ENCODE measurements at regions not wholly inside any gene's neighbourhood (a gene's known extent, or its start where the extent isn't known, plus 50 kb on each side); places are given as distances from the start of the nearest gene placed in this dataset.

DNA sequence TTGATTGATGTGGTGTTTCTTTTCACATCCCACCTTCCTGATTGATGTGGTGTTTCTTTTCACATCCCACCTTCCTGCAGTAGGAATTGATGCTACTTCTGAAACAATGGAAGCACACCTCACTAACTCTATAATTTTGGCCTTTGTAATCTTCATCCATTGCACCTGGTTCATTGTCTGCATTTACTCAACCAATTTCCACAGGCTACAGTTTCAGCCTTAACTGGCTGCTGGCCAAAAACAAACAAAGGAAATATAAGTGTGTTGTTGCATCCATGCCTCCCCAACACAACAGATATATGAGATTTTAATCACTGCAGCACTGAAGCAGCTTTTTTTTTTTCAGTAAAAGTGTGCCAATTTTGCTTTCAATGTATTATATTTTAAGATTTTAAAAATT is 867.6 kb upstream of the PCDH7 start:
- TF ChIP-seq, protein P1, sequence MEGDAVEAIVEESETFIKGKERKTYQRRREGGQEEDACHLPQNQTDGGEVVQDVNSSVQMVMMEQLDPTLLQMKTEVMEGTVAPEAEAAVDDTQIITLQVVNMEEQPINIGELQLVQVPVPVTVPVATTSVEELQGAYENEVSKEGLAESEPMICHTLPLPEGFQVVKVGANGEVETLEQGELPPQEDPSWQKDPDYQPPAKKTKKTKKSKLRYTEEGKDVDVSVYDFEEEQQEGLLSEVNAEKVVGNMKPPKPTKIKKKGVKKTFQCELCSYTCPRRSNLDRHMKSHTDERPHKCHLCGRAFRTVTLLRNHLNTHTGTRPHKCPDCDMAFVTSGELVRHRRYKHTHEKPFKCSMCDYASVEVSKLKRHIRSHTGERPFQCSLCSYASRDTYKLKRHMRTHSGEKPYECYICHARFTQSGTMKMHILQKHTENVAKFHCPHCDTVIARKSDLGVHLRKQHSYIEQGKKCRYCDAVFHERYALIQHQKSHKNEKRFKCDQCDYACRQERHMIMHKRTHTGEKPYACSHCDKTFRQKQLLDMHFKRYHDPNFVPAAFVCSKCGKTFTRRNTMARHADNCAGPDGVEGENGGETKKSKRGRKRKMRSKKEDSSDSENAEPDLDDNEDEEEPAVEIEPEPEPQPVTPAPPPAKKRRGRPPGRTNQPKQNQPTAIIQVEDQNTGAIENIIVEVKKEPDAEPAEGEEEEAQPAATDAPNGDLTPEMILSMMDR (IDR thresholded peaks at IDR 0.05; ENCODE audit: insufficient read depth, low read depth, low read length, missing control alignments), result no peak
- DNase-seq (ENCODE audit: low read depth), result no peak

DNA sequence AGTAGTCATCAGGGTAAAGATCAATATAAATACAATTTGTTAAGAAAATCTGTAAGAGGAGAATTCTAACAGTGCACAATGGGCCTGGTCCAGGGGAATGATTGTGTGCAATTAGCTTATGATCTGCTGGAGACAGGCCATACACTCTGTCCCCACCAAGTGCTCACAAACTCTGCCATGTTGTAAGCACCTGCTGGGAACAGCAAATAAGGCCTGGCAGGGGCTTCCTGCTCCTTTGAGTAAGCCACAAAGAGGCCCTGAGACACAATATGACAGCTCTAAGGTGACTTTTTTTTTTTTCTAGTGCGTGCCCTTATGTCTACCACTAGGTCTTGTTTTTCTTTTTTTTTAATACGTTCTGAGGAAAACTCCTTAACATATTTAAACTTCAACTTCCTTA is 866.3 kb upstream of the PCDH7 start:
- no peak for DNase-seq (ENCODE audit: low read depth)
- no peak overlapping the region for H3K4me3 ChIP-seq (ENCODE audit: low read length)
- TF ChIP-seq, protein P1 (IDR thresholded peaks at IDR 0.05; ENCODE audit: insufficient read depth, low read depth, low read length, missing control alignments), result no peak

More for the DNA sequence above, 867.6 kb upstream of the PCDH7 start:
- no peak overlapping the region for H3K4me3 ChIP-seq (ENCODE audit: low read length)

DNA sequence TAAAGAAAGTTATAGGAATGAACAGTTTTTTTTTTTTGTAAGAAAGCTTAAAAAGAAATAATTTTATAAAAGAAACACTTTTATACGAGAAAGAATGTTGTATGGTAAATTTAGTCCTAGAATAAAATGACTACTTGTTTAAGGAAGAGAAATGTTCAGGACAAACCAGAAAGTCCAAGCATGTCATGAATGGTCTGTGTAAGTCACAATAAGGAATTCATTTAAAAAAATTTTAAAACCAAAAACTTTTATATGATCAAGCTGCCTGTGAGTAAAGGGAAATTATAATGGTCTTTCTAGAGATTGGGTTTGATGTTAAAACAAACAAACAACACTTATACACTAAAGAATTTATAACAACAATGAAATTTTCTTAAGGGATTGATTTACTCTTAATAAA is 858.9 kb upstream of the PCDH7 start:
- no peak for DNase-seq (ENCODE audit: low read depth)
- no peak overlapping the region for H3K4me3 ChIP-seq (ENCODE audit: low read length)
- TF ChIP-seq, protein P1 (IDR thresholded peaks at IDR 0.05; ENCODE audit: insufficient read depth, low read depth, low read length, missing control alignments), result no peak

DNA sequence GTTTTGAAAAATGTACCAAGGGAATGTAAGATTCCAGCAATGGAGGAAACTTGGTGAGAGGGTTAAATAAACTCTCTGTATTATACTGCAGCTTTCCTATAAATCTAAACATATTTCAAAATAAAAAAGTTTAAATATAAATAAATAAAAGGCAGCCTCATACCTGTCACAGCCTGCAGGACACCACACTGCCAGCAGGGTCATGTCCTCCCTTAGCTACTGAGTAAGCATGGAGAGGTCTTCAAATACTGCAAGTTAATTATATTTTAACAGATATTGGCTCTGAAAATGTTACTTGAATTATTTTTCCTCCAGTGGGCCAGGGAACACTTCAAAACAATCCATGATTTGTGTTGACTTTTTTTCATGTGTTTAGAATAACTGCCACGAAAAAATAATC is 852.8 kb upstream of the PCDH7 start:
- TF ChIP-seq, protein P1 (IDR thresholded peaks at IDR 0.05; ENCODE audit: insufficient read depth, low read depth, low read length, missing control alignments), result no peak
- H3K4me3 ChIP-seq (ENCODE audit: low read length), result no peak overlapping the region
- no peak for DNase-seq (ENCODE audit: low read depth)

DNA sequence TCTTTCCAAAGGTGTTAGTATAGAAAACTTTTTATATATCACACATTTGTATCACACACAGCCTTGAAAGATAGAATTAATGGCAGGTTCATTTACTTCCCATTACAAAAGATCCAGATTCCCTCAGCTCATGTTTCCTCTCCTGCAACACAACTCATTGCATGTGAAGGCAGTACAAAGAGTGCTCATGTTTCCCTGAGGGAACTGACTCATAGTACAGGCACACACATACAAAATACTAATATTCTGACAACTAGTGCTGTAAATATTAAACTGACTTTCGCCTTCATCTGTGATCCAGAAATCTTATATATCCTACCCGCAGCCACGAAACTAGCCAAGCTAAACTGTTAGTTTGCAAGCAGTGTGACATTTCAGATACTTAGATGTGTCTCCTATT is 819.8 kb upstream of the PCDH7 start:
- H3K4me3 ChIP-seq (ENCODE audit: low read length), result no peak overlapping the region
- TF ChIP-seq, protein P1 (IDR thresholded peaks at IDR 0.05; ENCODE audit: insufficient read depth, low read depth, low read length, missing control alignments), result no peak
- DNase-seq (ENCODE audit: low read depth), result peak; percentile 70

DNA sequence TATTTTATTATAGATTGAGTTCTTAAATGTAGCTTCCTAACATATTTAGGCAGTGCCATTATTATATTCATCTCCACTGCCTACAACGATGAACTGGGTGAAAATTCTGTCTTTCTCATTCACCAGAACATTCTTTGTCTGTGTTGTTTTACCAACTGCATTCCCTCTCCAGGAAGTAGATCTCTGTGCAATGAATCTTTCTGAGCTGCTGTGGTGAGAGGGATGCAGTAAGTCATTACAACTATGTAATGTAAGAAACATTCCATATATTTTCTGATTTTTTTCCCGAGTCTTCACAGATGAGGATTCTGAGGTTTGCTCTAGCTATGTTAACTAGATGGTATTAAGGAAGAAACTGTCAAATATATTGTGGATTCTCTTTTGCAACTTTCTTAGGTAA is 811.9 kb upstream of the PCDH7 start:
- no peak for DNase-seq (ENCODE audit: low read depth)
- TF ChIP-seq, protein P1 (IDR thresholded peaks at IDR 0.05; ENCODE audit: insufficient read depth, low read depth, low read length, missing control alignments), result no peak
- no peak overlapping the region for H3K4me3 ChIP-seq (ENCODE audit: low read length)

DNA sequence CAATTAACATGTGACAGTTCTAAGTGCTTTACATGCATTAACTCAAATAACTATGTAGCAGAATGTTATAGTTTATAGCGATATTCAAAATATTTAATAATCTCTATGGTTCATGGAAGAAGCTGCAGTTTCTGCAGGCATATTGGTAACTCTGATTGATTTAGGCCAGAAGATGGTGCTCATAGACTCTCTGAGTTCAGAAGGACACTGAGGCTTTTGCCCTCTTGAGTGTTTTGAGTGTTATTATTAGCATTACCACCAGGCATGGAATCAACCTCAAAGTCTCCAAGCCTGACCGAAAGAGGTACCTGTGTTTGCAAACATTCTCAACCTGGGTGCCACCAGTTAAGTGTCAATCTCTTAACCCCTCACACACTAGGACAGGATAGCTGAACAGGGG is 792.3 kb upstream of the PCDH7 start:
- no peak overlapping the region for H3K4me3 ChIP-seq (ENCODE audit: low read length)
- TF ChIP-seq, protein P1 (IDR thresholded peaks at IDR 0.05; ENCODE audit: insufficient read depth, low read depth, low read length, missing control alignments), result no peak
- DNase-seq (ENCODE audit: low read depth), result no peak

Data from epithelial cell of esophagus (primary cell).